Thyroid gland (tissue), 4 donors: ENCODE measurements at regions not wholly inside any gene's neighbourhood (a gene's known extent, or its start where the extent isn't known, plus 50 kb on each side); places are given as distances from the start of the nearest gene placed in this dataset.

Experiments used
- DNase-seq, 2 donors: peaks; one replicate each; pipeline ENCODE4 v3.0.0-alpha.2; 2019
- H3K27ac ChIP-seq, 3 donors: fragments of 200-600 bp; sonication (generic); 1 replicate in 2 of 3; 2 replicates in 1 of 3; pipeline ENCODE4 v1.5.1; 2016 to 2019; ENCODE audit warnings: mild to moderate bottlenecking in 1 of 3, moderate library complexity in 1 of 3
- H3K27me3 ChIP-seq: fragments of 200-600 bp; sonication (generic); one replicate; pipeline ENCODE4 v1.5.1; 2019
- H3K36me3 ChIP-seq, 2 donors: fragments of 200-600 bp; sonication (generic); one replicate each; pipeline ENCODE4 v1.5.1; 2016 to 2019
- H3K4me1 ChIP-seq, 2 donors: fragments of 200-600 bp; sonication (generic); one replicate each; pipeline ENCODE4 v1.5.1; 2017 to 2019
- H3K4me3 ChIP-seq, 3 donors: fragments of 200-600 bp; sonication (generic); replicated peaks in 1 of 3; 1 replicate in 2 of 3; 2 replicates in 1 of 3; pipeline ENCODE4 v1.5.1; 2016; ENCODE audit warnings: mild to moderate bottlenecking in 1 of 3
- H3K9me3 ChIP-seq: fragments of 200-600 bp; sonication (generic); one replicate; pipeline ENCODE4 v1.5.1; 2017
- POLR2A ChIP-seq, 2 donors: fragments of 450-650 bp; IDR thresholded peaks; one replicate each; pipeline ENCODE4 v1.6.1; 2017; ENCODE audit warnings: antibody characterized with exemption in 2 of 2, mild to moderate bottlenecking in 2 of 2, moderate library complexity in 1 of 2
- WGBS, 2 donors: methylation state at CpG; one replicate each; pipeline ENCODE4 v1.1.5; 2017; 5-methylcytosine and 5-hydroxymethylcytosine counted together
- intact Hi-C: fragments of 100-400 bp; cut with DNase I; formaldehyde crosslinking; loops from one replicate; pipeline ENCODE4 v1.15.1; 2023
- TF ChIP-seq, protein P1 (sequence below), 6 experiments: fragments of 200-600 bp in 3 of 6; fragments of 450-650 bp in 3 of 6; sonication (generic) in 3 of 6; IDR thresholded peaks; one replicate each; pipeline ENCODE4 v1.5.1; 2016 to 2019; ENCODE audit warnings: antibody characterized with exemption in 6 of 6, mild to moderate bottlenecking in 2 of 6, inconsistent platforms in 1 of 6, moderate library complexity in 1 of 6

DNA sequence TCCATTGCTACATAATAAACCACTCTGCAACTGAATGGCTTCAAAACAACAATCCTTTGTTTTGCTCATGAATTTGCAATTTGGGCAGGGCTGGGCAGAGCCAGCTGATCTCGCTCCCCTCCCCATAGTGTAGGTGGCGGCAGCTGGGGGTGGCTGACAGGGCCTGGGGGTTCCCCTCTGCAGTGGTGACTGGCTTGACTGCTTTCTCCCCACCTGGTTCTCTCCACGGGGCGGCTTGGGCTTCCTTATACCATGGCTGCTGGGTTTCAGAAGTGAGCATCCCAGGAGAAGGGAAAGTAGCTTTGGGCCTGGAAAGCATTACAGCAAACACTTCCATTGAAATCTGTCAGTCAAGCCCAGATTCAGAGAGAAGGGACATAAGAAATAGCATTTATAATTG lies 129.7 kb upstream of the ZBTB40 start:
- intact Hi-C loops, result no loop called here
- TF ChIP-seq POLR2A (IDR thresholded peaks at IDR 0.05), result no peak
- TF ChIP-seq, protein P1, sequence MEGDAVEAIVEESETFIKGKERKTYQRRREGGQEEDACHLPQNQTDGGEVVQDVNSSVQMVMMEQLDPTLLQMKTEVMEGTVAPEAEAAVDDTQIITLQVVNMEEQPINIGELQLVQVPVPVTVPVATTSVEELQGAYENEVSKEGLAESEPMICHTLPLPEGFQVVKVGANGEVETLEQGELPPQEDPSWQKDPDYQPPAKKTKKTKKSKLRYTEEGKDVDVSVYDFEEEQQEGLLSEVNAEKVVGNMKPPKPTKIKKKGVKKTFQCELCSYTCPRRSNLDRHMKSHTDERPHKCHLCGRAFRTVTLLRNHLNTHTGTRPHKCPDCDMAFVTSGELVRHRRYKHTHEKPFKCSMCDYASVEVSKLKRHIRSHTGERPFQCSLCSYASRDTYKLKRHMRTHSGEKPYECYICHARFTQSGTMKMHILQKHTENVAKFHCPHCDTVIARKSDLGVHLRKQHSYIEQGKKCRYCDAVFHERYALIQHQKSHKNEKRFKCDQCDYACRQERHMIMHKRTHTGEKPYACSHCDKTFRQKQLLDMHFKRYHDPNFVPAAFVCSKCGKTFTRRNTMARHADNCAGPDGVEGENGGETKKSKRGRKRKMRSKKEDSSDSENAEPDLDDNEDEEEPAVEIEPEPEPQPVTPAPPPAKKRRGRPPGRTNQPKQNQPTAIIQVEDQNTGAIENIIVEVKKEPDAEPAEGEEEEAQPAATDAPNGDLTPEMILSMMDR (IDR thresholded peaks at IDR 0.05), result no peak
- no peak overlapping the region for H3K4me3 ChIP-seq
- 93 to 100% methylated on average over 1 to 4 of the region's 4 CpGs for WGBS, 2 donors
- H3K36me3 ChIP-seq, result no peaks in the 10 kb centered on the region
- no peaks in the 10 kb centered on the region for H3K4me1 ChIP-seq
- no peaks in the 10 kb centered on the region for H3K9me3 ChIP-seq
- no peak overlapping the region for H3K27ac ChIP-seq
- DNase-seq, result no peak
- H3K27me3 ChIP-seq, result no peaks in the 10 kb centered on the region

DNA sequence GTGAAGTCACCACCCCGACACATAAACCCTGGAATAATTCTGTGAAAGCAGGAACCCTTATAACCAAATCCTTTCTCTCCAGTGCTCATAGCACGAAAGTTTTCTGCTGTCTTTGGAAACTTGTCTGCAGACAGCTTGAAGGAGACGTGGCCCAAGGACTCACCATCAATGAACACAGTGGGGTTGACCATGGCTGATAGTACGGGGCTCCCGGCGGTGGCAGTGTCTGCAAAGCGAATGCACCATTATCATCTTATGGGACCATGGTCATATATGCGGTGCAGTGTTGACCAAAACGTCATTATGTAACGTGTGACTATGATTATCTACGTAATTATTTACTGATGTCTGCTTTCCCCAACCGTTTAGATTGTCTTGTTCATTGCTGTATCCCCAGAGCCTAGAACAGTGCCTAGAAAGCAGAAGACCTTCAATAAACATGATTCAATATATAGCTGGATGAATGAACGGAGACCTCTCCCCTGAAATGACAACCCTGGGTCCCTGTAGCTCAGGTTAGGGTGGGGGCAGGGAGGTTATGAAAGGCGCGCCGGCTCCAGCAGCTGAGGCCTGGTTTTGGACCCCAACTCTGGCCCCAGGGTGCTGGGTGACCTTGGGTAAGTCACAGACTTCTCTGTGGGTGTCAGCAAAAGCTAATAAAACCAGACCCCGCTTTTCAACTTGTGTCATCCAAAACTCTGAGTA lies 128.4 kb upstream of the ZBTB40 start:
- Histone ChIP-seq H3K36me3 (no peaks in the 10 kb centered on the region), H3K4me3 (no peak overlapping the region), H3K27ac (no peak overlapping the region), H3K27me3 (no peaks in the 10 kb centered on the region), H3K9me3 (no peaks in the 10 kb centered on the region), H3K4me1 (no peaks in the 10 kb centered on the region)
- DNase-seq, result no peak
- TF ChIP-seq POLR2A (IDR thresholded peaks at IDR 0.05), result no peak
- TF ChIP-seq, protein P1 (IDR thresholded peaks at IDR 0.05), result no peak
- 91 to 92% methylated on average over 17 of the region's 17 CpGs for WGBS, 2 donors
- intact Hi-C loops, result no loop called here

DNA sequence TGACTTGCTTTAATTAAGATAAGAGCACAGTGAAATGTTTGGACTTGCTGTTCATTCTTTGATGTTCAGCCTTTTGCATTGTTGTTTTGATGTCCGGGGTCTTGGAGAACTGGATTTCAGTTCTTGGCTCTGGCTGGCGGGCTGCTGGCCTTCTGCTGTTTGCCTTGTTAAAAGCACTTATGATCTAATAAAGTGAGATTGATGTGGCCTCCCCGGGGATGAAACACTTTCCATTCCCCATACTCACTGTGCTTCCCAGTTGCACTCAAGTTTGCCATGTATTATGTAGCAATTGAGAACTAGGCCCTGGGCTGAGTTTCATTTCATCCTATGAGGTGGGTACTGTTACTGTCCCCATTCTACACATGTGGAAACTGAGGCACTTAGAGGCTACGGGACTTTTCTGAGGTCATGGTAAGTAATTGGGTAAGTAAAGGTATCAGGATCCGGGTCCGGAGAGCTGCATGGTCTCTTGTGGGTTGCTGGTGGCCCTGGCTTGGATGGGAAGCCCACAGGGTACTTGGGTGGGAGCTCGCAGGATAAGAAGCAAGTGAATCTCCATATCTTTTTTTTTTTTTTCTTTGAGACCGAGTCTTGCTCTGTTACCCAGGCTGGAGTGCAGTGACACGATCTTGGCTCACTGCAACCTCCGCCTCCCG lies 127.7 kb upstream of the ZBTB40 start:
- no peak for DNase-seq
- no peak overlapping the region for H3K4me3 ChIP-seq
- H3K36me3 ChIP-seq, result no peaks in the 10 kb centered on the region
- no peaks in the 10 kb centered on the region for H3K9me3 ChIP-seq
- 87 to 90% methylated on average over 10 to 11 of the region's 11 CpGs for WGBS, 2 donors
- no peak overlapping the region for H3K27ac ChIP-seq
- H3K27me3 ChIP-seq, result no peaks in the 10 kb centered on the region
- TF ChIP-seq, protein P1 (IDR thresholded peaks at IDR 0.05), result no peak
- TF ChIP-seq POLR2A (IDR thresholded peaks at IDR 0.05), result no peak
- H3K4me1 ChIP-seq, result peaks cover 0 to 3% of the 10 kb centered on the region in 2 donors
- intact Hi-C loops, result no loop called here

DNA sequence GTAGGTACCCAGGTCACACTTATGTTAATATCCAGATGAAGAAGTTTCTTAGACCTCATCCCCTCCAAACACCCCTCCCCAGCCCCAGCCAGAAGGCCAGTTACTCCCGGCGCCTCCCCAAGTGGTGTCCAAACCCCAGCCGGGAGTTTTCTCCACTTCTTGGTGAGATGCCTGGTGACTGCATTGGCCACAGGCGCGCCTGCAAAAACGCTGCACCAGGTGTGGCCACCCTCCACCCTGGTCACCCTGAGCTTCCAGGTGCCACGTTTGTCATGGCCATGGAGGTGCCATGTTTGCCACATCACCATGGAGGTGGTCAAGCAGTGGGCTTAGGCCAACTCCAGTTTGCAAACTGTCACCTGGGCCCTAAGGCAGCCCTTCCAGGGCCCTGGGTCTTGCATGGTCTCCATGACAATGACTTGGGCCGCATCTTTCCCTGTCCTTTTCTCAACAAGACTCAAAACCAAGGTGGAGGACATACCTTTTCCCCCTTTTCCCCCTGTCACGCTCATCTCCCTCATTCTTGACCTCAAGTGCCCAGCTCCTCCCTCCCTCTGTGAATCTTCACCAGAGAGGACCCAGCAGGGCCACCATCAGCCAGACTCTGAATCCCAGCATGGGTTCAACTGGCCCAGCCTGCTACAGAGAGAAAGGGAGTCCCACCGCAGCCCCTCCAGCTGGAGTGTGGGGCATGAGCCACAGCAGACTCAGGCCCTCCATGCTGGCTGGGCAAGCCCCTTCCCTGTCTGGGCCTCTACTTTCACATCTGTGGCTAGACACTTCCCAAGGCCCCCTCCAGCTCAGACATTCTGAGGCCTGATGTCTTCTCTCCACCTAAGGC lies 125.9 kb upstream of the ZBTB40 start:
- DNase-seq, result no peak

More for the DNA sequence above, 125.9 kb upstream of the ZBTB40 start:
- TF ChIP-seq, protein P1 (IDR thresholded peaks at IDR 0.05), result no peak
- no peak for TF ChIP-seq POLR2A (IDR thresholded peaks at IDR 0.05)
- peaks cover 0 to 5% of the 10 kb centered on the region in 2 donors for H3K4me1 ChIP-seq
- intact Hi-C loops, result no loop called here
- no peaks in the 10 kb centered on the region for H3K36me3 ChIP-seq
- H3K27ac ChIP-seq, result no peak overlapping the region
- H3K27me3 ChIP-seq, result no peaks in the 10 kb centered on the region
- H3K9me3 ChIP-seq, result no peaks in the 10 kb centered on the region
- no peak overlapping the region for H3K4me3 ChIP-seq
- WGBS, 2 donors, result 95 to 97% methylated on average over 7 to 9 of the region's 10 CpGs
